Islet of Langerhans (tissue), 1 donor: ENCODE measurements at regions not wholly inside any gene's neighbourhood (a gene's known extent, or its start where the extent isn't known, plus 50 kb on each side); places are given as distances from the start of the nearest gene placed in this dataset.
A peak's percentile ranks its signal among the peaks of the same experiment; 100 is the strongest.
"Not testable (repeated sequence)": the region's sequence is repeated elsewhere in the genome, so short reads cannot be mapped to it uniquely, and the experiment has no call there.

Experiments
- FAIRE-seq: peaks from one replicate; lab custom pipeline; 2011; peaks lifted over from hg19 to GRCh38; lab: Jason Lieb, UNC

DNA sequence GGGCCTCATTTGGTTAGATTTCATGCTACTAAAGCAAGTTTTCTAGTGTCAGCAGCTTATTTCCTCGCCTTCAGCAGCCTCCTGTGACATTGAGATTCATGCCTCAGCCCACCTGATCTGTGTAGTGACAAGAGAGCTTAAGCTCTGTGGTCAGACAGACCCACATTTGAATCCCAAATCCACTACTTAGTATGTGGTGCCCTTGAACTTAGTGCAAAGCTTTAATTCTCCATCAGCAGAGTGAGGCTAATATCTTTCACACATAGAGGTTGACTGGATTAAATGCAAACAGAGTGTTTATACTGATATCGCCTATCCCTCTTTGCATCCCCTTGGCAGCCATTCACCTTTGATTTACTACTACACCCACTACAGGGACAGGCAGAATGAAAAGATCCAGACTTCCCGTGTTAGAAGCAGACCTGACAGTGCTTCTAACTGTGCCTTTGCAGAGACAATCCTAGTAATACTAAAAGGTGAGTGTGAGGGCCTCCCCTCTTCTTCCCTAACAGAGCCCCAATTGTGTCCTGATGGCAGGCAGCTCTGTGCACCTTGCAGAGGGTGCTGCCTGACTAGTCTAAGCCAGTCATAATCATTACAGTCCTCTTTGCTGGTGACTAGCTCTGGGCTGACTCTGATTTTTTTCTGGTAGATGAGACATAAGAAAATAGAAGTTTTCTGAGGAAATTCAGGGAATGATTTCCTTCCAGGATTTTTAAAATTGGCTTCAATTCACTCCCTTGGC is 264.0 kb downstream of the CTH start:
- no peak for FAIRE-seq

GRCh38 chr1:70675737-70676156 is 264.7 kb downstream of the CTH start:
- FAIRE-seq = no peak

DNA sequence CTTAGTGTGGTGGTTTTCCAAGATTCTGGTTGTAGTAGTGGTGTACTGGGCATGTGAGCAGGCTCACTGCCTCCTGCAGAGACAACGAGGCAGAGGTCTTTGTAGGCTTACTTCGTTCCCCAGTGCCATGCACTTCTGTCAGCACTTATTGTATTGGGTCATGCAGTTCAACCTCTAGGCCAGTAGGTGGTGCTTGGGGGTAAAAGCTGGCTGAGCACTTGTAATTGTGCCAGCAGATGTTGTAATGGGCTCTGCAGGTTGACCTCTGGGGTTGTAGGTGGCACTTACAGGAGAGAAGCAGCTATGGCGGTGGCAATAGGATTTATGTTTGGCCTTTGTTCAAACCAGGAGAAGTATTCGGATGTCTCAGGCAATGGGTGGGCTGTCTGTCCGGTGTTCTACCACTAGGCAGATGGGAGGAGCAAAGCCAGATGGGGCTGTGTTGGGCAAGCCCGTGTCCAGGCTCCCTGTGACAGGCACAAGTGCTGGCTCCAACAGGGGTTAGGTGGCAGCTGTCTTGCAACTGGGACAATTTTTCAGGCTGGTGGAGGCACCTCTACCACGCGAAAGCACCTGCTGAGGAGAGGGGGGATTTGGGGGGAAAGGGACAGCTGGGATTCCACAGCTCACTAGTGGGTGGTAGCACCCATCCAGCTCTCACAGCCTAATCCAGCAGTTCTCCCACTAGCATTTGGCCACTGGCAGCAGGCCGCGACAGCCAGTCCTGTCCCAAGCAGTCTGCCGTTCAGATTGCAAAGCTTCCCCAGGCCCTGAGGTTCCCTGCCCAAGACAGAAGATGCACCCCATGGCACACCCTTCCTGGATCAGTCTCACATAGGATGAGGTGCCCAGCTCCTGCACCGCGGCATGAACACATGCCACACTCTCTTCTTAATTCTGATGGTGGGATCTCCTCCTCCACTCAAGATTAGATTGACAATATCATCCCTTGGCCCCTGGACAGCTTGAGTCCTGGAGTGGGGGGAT is 274.5 kb downstream of the CTH start:
- peak; percentile 94 for FAIRE-seq

DNA sequence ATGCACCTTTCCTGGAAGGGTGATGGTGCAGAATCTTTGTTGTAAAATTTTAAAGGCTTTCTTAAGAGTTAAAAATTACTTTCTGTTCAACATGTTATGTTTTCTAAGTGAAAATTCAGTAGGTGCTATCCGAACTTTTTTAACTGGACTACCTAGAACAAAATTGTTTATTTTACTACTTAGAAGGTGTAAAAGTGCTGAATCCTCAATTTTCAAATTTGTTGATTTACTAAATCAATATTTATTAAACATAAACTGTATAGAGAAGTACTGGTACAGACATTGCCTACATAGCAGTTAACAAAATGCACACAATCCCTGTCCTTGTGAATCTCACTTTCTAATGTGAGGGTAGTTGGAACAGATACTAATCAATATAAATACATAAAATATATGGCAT is 277.5 kb downstream of the CTH start:
- FAIRE-seq = no peak

DNA sequence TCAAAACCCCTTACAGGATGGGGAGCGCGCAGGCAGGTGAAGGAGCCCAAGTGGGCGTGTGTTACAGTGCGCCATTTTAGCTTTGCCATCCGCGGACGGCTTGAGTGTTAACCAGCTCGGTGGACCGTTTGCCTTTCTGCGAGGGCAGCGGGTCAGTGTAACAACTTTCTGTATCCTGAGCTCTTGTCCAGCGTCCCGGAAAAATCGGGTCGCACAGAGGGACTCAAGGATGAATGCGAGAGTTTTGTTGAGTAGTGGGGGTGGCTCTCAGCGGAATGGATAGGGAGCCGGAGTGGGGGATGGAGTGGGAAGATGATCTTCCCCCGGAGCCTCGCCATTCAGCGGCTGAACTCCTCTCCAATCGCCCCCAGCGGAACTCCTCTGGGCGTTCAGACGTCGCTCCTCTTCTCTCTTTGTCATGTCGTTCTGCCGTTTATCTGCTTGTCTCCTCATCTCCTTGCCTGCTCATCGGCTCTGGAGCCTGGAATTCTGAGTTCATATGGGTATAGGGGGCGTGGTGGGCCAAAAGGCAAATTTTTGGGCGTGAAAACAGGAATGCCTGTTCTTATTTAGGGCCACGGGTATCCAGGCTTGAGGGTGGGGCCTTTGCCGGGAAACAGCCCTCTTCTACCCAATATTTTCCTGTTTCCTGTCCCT is 295.4 kb downstream of the CTH start:
- no peak for FAIRE-seq

DNA sequence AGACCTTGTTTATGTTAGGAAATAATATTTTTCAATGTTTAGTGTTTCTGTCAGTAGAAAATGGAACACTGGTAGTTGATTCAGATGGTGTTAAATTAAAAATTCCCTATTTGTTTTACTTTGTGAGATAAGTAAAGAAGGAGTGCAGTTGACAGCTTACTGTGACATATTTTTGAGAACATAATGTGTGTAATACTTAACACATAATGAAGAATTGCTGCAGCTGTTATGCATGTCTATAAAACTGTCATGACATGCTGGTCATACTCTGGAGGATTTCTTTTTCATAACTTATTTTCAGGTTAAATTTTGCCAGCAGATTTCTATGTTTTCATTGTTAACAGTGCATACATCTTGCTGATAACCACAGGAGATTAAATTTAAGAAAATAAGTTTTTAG is 296.1 kb downstream of the CTH start:
- peak; percentile 86 for FAIRE-seq

DNA sequence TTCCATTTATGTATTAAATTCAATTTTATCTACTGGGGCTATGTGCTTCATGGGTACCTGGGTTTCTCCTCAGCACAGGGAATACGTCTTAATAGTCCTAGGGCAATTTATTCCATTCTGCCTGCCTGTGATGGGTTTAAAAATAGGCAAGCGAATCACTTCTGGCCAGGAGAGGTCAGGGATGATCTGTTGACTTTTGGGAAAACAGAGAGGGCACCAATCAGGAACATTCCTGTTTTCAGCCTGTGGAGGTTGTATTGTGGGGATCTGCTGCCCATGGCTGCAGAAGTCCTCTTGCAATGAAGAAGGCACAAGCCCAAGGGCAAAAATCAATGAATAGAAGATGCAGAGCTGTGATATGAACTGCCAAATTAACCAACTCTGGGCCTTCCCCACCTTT is 303.1 kb downstream of the CTH start:
- no peak for FAIRE-seq

- no peak for FAIRE-seq
Observed at GRCh38 chr1:70717211-70717610, 306.1 kb downstream of the CTH start.

- FAIRE-seq = no peak
Observed at GRCh38 chr1:70717656-70718055, 306.6 kb downstream of the CTH start.

DNA sequence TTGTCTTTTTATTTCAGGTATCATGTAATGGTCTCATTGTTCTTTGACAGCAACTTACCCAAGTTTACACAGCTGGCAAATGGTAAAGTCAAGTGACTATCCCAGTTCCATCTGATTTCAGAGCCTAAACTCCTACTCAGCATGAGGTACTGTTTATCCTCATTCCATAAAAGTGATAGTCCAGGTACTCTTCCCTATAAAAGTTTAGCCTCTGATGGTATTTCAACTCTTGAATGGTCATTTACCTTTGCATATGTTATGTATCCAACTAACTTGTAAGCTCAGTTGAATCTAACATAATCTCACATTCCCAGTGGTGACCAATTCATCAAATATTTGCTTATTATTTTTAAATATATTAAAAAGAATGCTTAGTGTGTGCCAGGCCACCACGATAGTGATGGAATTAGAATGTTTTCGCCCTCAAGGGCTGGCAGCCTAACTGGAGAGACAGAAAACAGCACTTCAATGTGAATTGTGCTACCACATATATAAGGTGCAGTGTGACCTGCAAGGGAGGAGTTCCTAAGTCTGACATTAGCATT is 307.1 kb downstream of the CTH start:
- no peak for FAIRE-seq

DNA sequence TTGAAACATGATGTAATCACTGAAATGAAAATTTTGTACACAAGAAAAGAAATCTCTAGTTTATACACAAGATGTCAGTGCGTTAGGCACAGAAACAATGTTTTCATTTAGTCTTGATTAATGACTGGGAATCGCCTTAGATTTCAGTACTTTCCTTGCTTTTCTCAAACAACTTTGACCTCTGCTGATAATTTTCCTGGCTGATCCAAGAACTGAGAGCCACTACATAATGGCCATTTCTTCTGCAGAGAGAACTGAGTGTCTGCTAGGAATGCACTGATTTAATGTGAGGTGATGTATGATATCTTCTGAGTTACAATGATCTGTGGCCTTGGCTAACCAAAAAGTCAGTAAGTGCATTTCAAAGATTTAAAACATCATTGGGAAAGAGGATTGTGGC is 308.1 kb downstream of the CTH start:
- FAIRE-seq = no peak

DNA sequence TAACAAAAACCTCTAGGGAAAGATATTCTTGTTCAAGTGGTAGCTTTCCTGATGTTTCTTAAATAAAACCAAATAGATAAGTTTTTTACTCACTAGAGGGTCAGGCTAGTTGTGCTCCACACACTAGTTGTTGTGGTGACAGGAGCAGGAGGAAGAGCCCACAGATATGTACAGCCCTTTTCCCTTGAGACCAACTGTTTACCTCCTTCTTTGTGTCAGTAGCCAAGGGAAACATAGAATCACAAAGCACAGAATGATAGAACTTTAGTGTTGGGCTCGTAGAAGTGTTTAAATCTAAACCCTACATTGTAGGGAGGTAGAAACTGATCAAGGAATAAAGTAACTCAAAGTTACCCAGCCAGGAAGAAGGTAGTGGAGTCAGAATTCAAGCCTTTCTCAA is 309.0 kb downstream of the CTH start:
- FAIRE-seq = no peak

DNA sequence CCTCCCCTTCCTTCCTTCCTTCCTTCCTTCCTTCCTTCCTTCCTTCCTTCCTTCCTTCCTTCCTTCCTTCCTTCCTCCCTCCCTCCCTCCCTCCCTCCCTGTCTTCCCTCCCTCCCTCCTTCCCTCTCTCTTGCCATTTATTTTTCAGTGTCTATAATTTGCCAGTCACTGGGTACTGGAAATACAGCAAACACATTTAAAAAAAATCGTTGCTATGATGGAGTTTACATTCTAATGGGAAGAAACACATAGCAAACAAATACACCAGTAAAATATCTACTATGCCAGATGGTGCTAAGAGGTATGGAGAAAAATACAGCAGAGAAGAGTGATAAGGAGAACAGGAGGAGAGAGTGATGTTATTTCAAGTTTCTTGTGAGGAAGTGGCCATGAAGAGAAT is 309.5 kb downstream of the CTH start:
- no peak for FAIRE-seq

DNA sequence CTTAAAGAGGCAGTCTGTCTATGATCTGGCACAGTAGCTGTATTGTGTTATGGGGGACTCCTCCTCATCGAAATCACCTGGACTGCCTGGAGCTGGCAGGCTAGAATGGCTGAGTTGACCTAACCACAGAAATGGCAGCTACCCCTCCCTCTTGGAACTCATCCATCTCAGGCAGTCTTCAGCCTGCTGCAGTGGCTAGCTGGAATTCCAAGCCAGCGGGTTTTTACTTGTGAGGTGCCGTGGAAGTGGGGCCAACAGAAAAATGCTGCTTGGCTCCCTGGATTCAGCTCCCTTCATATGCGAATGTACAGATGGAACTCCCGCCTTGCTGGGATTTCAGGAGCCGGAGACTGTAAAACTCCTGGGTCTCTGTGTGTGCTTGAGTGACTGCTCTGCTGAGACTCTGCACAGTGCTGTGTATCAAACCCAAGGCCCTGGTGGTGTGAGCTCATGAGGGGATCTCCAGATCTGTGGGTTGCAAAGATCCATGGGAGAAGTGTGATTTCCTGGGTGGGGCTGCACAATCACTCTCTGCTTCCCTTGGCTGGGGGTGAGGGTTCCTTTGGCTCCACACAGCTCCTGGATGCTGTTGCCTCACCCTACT is 316.9 kb downstream of the CTH start:
- no peak for FAIRE-seq

- FAIRE-seq = not testable (repeated sequence)
Observed at GRCh38 chr1:70736518-70736917, 311.1 kb downstream of the PTGER3 start.

DNA sequence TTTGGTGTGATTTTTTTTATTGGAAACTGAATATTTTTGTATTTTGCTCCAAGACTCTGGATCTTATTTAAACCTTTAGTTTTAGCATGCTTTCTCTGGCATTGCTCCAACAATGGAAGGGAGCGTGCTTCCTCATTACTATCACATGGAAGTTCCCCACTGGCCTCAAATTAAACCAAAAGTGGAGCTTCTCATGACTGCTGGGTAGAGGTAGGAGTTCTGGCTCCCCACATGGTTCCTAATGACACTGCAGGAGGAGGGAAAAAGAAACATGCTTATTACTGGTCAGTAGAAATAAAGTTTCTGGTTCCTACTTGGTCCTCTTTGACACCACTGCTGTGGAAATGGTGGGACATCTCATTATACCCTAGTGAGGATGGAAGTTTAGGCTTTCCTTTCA is 310.5 kb downstream of the PTGER3 start:
- FAIRE-seq = no peak

DNA sequence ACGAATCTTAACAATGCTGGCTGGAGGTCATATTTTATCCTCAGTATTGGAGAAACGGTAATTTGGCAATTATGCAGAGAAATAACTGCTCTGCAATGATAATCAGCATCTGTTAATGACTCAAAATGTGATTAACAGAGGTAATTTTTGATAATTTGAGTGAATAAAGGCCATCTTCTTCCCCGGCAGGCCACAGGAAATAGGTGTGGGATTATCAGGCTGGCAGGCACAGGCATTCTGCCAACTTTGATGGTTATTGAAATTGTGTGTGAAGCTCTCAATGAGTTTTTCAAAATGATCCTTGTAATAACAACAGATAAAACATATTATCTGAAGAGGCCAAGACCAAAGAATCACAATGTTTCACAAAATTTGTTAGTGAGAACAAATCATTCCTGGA is 309.0 kb downstream of the PTGER3 start:
- FAIRE-seq = no peak

- FAIRE-seq = no peak
Observed at GRCh38 chr1:70745199-70745598, 302.4 kb downstream of the PTGER3 start.

- FAIRE-seq = not testable (repeated sequence)
Observed at GRCh38 chr1:70746062-70746461, 301.6 kb downstream of the PTGER3 start.

- FAIRE-seq = not testable (repeated sequence)
Observed at GRCh38 chr1:70747123-70747522, 300.5 kb downstream of the PTGER3 start.

DNA sequence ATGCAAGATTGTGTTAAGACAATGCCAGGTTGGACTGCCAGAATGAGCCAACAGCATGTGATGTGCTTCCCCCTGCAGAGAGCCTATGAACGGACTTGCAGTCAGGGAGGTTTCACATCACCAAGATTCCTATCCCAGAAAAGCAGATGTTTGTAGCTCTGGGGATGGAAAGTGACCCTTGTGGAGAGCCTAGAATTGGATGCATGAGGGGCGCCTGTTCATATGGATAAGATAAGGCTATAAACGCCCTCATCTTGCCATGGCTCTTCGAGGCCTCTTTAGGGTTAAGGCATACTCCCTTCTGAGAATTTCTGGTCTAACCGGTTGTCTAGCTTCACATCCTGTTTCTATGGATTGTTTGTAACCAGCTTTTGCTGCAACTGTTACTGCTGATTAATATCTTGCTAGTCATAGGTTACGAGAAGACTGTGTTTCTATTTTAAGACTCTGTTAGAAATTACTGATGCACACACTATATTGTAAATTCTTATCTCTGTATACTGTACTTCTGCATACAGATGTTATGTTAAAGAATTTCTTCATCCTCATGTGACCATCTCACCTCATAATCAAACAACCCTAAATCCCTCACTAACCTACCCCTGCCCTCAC is 295.8 kb downstream of the PTGER3 start:
- FAIRE-seq = not testable (repeated sequence)

DNA sequence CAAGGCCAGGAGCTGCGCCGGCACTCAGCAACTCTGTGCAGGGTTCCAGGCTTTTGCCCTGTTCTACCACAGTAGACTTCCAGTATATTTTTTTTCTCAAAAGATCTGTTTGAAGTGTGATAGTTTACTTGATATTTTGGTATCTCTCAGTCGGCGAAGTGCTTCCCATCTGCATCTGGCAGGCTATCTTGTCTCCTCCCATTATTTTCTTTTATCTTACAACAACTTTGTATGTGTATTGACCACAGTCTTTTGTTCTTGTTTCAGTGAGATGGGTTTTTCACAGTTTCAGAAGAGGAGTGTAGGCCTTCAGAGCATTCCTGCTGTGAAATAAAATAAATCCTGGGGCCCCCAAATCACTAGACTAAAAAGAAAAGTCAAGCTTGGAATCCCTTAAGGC is 292.9 kb downstream of the PTGER3 start:
- FAIRE-seq = no peak
